ENCODE measurements at regions not wholly inside any gene's neighbourhood (a gene's known extent, or its start where the extent isn't known, plus 50 kb on each side); places are given as distances from the start of the nearest gene placed in this dataset.

DNA sequence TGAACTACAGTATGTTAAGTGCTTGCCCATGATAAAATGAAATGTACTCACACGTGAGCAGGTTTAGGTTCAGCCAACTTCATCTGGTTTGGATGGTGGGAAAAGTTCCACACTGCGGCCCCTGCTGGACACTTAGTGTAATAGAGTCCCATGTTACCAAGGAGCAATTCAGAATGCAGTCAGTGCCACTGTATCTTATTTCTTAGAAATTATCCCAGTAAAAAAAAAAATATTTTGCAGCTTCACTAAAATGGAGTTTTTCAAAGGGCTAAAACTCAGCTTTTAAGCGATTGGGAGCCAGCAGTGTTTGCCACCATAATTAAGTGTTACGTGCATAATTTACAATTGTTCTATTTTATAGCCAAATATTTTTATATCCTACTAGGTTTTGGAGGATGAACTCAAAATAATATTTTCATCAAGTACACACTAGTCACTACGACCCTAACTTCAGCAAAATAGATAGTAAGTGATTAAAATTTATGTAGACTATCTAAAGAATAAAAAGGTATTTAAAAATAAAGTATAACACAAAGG, 371.7 kb upstream of the GBE1 start:
- Histone ChIP-seq H3K79me2 (ENCODE audit: control insufficient read depth, insufficient read depth, low read length) (no peaks in the 10 kb centered on the region), H3K9me1 (ENCODE audit: control insufficient read depth, extremely low read depth, insufficient read depth, low read length) (no peaks in the 10 kb centered on the region), H3K4me2 (ENCODE audit: control insufficient read depth, extremely low read depth, insufficient read depth, low read depth, low read length) (no peak overlapping the region), H3K9ac (ENCODE audit: control insufficient read depth, extremely low read depth, insufficient read depth, low read length) (no peak overlapping the region), H3K9me3 (ENCODE audit: control insufficient read depth, low read depth, low read length) (no peaks in the 10 kb centered on the region), H3K36me3 (ENCODE audit: control insufficient read depth in 2 of 2, extremely low read depth in 1 of 2, insufficient read depth in 2 of 2, low read length in 2 of 2) (no peaks in the 10 kb centered on the region), H3K4me3 (ENCODE audit: control insufficient read depth in 2 of 3, extremely low read depth in 1 of 3, insufficient read depth in 2 of 3, low read depth in 1 of 3, low read length in 3 of 3) (no peak overlapping the region), H4K20me1 (ENCODE audit: control insufficient read depth, extremely low read depth, insufficient read depth, low read length) (no peaks in the 10 kb centered on the region), H3K4me1 (ENCODE audit: control insufficient read depth, extremely low read depth, insufficient read depth, low read length) (no peaks in the 10 kb centered on the region), H3K27ac (ENCODE audit: control insufficient read depth, insufficient read depth, low read length) (no peak overlapping the region), H2AFZ (ENCODE audit: control insufficient read depth, low read length) (no peak overlapping the region), H3K27me3 (ENCODE audit: control insufficient read depth, extremely low read depth, insufficient read depth, low read length) (no peaks in the 10 kb centered on the region)
- DNase-seq (ENCODE audit: low read depth, low spot score) (peak; percentile 21), FAIRE-seq (peak; percentile 59)
- TF ChIP-seq, protein P1, sequence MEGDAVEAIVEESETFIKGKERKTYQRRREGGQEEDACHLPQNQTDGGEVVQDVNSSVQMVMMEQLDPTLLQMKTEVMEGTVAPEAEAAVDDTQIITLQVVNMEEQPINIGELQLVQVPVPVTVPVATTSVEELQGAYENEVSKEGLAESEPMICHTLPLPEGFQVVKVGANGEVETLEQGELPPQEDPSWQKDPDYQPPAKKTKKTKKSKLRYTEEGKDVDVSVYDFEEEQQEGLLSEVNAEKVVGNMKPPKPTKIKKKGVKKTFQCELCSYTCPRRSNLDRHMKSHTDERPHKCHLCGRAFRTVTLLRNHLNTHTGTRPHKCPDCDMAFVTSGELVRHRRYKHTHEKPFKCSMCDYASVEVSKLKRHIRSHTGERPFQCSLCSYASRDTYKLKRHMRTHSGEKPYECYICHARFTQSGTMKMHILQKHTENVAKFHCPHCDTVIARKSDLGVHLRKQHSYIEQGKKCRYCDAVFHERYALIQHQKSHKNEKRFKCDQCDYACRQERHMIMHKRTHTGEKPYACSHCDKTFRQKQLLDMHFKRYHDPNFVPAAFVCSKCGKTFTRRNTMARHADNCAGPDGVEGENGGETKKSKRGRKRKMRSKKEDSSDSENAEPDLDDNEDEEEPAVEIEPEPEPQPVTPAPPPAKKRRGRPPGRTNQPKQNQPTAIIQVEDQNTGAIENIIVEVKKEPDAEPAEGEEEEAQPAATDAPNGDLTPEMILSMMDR (optimal IDR thresholded peaks at IDR 0.05 in 1 of 3, IDR thresholded peaks at IDR 0.05 in 1 of 3, conservative IDR thresholded peaks at IDR 0.05 in 1 of 3; ENCODE audit: extremely low read depth in 1 of 3, insufficient read depth in 2 of 3, low read length in 3 of 3) = peak; percentile 79 to 84 (median 80)
- no peak for TF ChIP-seq EZH2 (IDR thresholded peaks at IDR 0.05; ENCODE audit: low read length)
- dilution Hi-C loops (cut with MboI; ENCODE audit: extremely low pct_ligation_motif_present, low sequenced_read_pairs) = no loop called here

DNA sequence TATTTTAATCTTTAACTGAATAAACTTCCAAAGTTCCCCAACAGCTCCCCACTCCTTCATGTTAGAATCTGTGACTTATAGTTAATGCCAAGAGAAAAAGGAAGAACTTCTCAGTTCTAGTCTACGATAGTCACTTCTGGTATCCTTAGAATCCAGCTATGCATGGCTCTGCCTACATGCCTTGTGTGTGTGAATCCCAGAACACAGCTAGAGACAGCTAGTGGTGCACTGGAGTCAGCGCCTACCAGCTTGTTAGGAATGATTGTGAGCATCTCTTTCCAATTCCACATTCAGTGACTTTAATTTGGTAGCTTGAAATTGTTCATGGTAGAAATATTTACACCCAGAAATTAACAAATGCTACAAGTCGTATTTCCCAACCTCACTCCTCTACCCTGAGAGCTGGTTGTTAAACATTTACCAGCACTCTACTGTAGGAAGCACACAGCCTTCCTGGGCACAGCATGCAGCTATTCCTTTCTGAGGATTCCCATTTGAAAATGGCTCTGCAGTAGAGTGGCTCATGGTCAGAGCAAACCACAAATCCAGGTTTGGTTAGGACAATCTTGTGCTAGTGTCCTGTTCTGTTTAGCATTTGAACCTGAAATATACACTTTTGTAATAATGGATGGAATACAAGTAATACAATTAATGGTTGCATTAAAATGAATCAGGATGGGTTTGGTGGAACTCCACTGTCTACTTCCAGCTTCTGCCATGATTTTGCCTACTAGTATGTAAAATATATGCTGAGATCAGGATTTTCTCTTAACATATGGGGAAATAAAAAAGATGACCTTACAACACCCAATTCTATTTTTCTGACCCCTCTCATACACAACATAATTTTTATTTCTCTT, 371.0 kb upstream of the GBE1 start:
- dilution Hi-C loops (cut with MboI; ENCODE audit: extremely low pct_ligation_motif_present, low sequenced_read_pairs) = no loop called here
- FAIRE-seq = no peak
- TF ChIP-seq, protein P1 (optimal IDR thresholded peaks at IDR 0.05 in 1 of 3, IDR thresholded peaks at IDR 0.05 in 1 of 3, conservative IDR thresholded peaks at IDR 0.05 in 1 of 3; ENCODE audit: extremely low read depth in 1 of 3, insufficient read depth in 2 of 3, low read length in 3 of 3) = no peak
- no peak for TF ChIP-seq EZH2 (IDR thresholded peaks at IDR 0.05; ENCODE audit: low read length)
- Histone ChIP-seq H3K27me3 (ENCODE audit: control insufficient read depth, extremely low read depth, insufficient read depth, low read length) (no peaks in the 10 kb centered on the region), H3K4me3 (ENCODE audit: control insufficient read depth in 2 of 3, extremely low read depth in 1 of 3, insufficient read depth in 2 of 3, low read depth in 1 of 3, low read length in 3 of 3) (no peak overlapping the region), H3K9me3 (ENCODE audit: control insufficient read depth, low read depth, low read length) (no peaks in the 10 kb centered on the region), H3K9me1 (ENCODE audit: control insufficient read depth, extremely low read depth, insufficient read depth, low read length) (no peaks in the 10 kb centered on the region), H3K27ac (ENCODE audit: control insufficient read depth, insufficient read depth, low read length) (no peak overlapping the region), H2AFZ (ENCODE audit: control insufficient read depth, low read length) (no peak overlapping the region), H3K36me3 (ENCODE audit: control insufficient read depth in 2 of 2, extremely low read depth in 1 of 2, insufficient read depth in 2 of 2, low read length in 2 of 2) (no peaks in the 10 kb centered on the region), H4K20me1 (ENCODE audit: control insufficient read depth, extremely low read depth, insufficient read depth, low read length) (no peaks in the 10 kb centered on the region), H3K9ac (ENCODE audit: control insufficient read depth, extremely low read depth, insufficient read depth, low read length) (no peak overlapping the region), H3K79me2 (ENCODE audit: control insufficient read depth, insufficient read depth, low read length) (no peaks in the 10 kb centered on the region), H3K4me2 (ENCODE audit: control insufficient read depth, extremely low read depth, insufficient read depth, low read depth, low read length) (no peak overlapping the region), H3K4me1 (ENCODE audit: control insufficient read depth, extremely low read depth, insufficient read depth, low read length) (no peaks in the 10 kb centered on the region)
- no peak for DNase-seq (ENCODE audit: low read depth, low spot score)

Data from keratinocyte (primary cell).